ENCODE measurements at regions not wholly inside any gene's neighbourhood (a gene's known extent, or its start where the extent isn't known, plus 50 kb on each side); places are given as distances from the start of the nearest gene placed in this dataset.

- no TSS peak for BruUV-seq (replicated peaks)
- no peak overlapping the region for H3K4me2 ChIP-seq
- POLR2A ChIA-PET (ENCODE audit: unreplicated experiment) = no interaction called here
- H3K36me3 ChIP-seq (ENCODE audit: low read depth) = no peaks in the 10 kb centered on the region
- no peaks in the 10 kb centered on the region for H3K9me3 ChIP-seq (ENCODE audit: insufficient read depth, low read depth)
- CTCF ChIA-PET = no interaction called here
- H3F3A ChIP-seq (ENCODE audit: insufficient read depth, low read depth) = no peaks in the 10 kb centered on the region; the same call in 1 of the 2 replicates
- no peak overlapping the region for H3K27ac ChIP-seq
- 0 out of 2 replicates have a peak, but pooled peaks cover 4% of the 10 kb centered on the region for H3K4me1 ChIP-seq (replicated peaks; ENCODE audit: insufficient read depth)
- H3K79me2 ChIP-seq (ENCODE audit: low read depth) = no peaks in the 10 kb centered on the region
- H3K4me3 ChIP-seq = no peak overlapping the region
- intact Hi-C loops (cut with micrococcal nuclease; ENCODE audit: unreplicated experiment) = no loop called here
- H4K20me1 ChIP-seq (ENCODE audit: insufficient read depth) = no peaks in the 10 kb centered on the region
- no peaks in the 10 kb centered on the region for H3K27me3 ChIP-seq (ENCODE audit: insufficient read depth, low read depth)
- no peaks in the 10 kb centered on the region for H3K9me2 ChIP-seq (ENCODE audit: insufficient read depth)
- H2AFZ ChIP-seq = no peak overlapping the region
- TF ChIP-seq EZH2 (IDR thresholded peaks at IDR 0.05; ENCODE audit: low read depth) = no peak
- TF ChIP-seq CTCF (conservative IDR thresholded peaks at IDR 0.05) = no peak
- no peak for DNase-seq
Measured at GRCh38 chr4:26131711-26132110, 189.1 kb upstream of the RBPJ start.

- no peak for DNase-seq
- Histone ChIP-seq H3K9me2 (ENCODE audit: insufficient read depth) (no peaks in the 10 kb centered on the region), H3K4me3 (no peak overlapping the region), H3K4me2 (no peak overlapping the region), H2AFZ (no peak overlapping the region), H4K20me1 (ENCODE audit: insufficient read depth) (no peaks in the 10 kb centered on the region), H3F3A (ENCODE audit: insufficient read depth, low read depth) (no peaks in the 10 kb centered on the region; the same call in 1 of the 2 replicates), H3K27me3 (ENCODE audit: insufficient read depth, low read depth) (no peaks in the 10 kb centered on the region), H3K9me3 (ENCODE audit: insufficient read depth, low read depth) (no peaks in the 10 kb centered on the region), H3K27ac (no peak overlapping the region), H3K4me1 (replicated peaks; ENCODE audit: insufficient read depth) (0 out of 2 replicates have a peak, but pooled peaks cover 4% of the 10 kb centered on the region), H3K36me3 (ENCODE audit: low read depth) (no peaks in the 10 kb centered on the region), H3K79me2 (ENCODE audit: low read depth) (no peaks in the 10 kb centered on the region)
- no TSS peak for BruUV-seq (replicated peaks)
- intact Hi-C loops (cut with micrococcal nuclease; ENCODE audit: unreplicated experiment) = no loop called here
- POLR2A ChIA-PET (ENCODE audit: unreplicated experiment) = interaction anchor here (0.6 kb wide), 1 partner anchor 184 kb away, joined by 6 read pairs; no protein-coding TSS in a partner anchor
- TF ChIP-seq EZH2 (IDR thresholded peaks at IDR 0.05; ENCODE audit: low read depth) (no peak), CTCF (conservative IDR thresholded peaks at IDR 0.05) (0 out of 2 replicates have a peak, but pooled peaks have one; percentile 33)
- CTCF ChIA-PET = interaction anchor here (0.7 kb wide), 1 partner anchor 165 kb away, joined by 3 read pairs; no protein-coding TSS in a partner anchor
Measured at GRCh38 chr4:26132858-26133257, 188.0 kb upstream of the RBPJ start.

GRCh38 chr4:26133840-26134239 lies 187.0 kb upstream of the RBPJ start:
- Histone ChIP-seq H4K20me1 (ENCODE audit: insufficient read depth) (no peaks in the 10 kb centered on the region), H3K27me3 (ENCODE audit: insufficient read depth, low read depth) (no peaks in the 10 kb centered on the region), H3K4me1 (replicated peaks; ENCODE audit: insufficient read depth) (no peaks in the 10 kb centered on the region), H3K36me3 (ENCODE audit: low read depth) (no peaks in the 10 kb centered on the region), H2AFZ (no peak overlapping the region), H3K4me2 (no peak overlapping the region), H3K4me3 (no peak overlapping the region), H3K9me3 (ENCODE audit: insufficient read depth, low read depth) (no peaks in the 10 kb centered on the region), H3K79me2 (ENCODE audit: low read depth) (no peaks in the 10 kb centered on the region), H3K9me2 (ENCODE audit: insufficient read depth) (no peaks in the 10 kb centered on the region), H3K27ac (no peak overlapping the region), H3F3A (ENCODE audit: insufficient read depth, low read depth) (no peaks in the 10 kb centered on the region)
- ChIA-PET CTCF (interaction anchor here (0.6 kb wide), 1 partner anchor 325 kb away, joined by 3 read pairs; no protein-coding TSS in a partner anchor), POLR2A (ENCODE audit: unreplicated experiment) (no interaction called here)
- TF ChIP-seq CTCF (conservative IDR thresholded peaks at IDR 0.05) = no peak
- TF ChIP-seq EZH2 (IDR thresholded peaks at IDR 0.05; ENCODE audit: low read depth) = no peak
- DNase-seq = no peak
- intact Hi-C loops (cut with micrococcal nuclease; ENCODE audit: unreplicated experiment) = no loop called here
- no TSS peak for BruUV-seq (replicated peaks)

Data from PC-9 (cell line).